GM12872 (cell line): ENCODE measurements at regions not wholly inside any gene's neighbourhood (a gene's known extent, or its start where the extent isn't known, plus 50 kb on each side); places are given as distances from the start of the nearest gene placed in this dataset.
A peak's percentile ranks its signal among the peaks of the same experiment; 100 is the strongest.

Experiments
- TF ChIP-seq, protein P1 (sequence below): IDR thresholded peaks from 3 replicates; pipeline ENCODE4 v1.5.1; 2011; ENCODE audit warnings: low read depth, mild to moderate bottlenecking, low read length, moderate library complexity; ENCODE audit not compliant: insufficient read depth

DNA sequence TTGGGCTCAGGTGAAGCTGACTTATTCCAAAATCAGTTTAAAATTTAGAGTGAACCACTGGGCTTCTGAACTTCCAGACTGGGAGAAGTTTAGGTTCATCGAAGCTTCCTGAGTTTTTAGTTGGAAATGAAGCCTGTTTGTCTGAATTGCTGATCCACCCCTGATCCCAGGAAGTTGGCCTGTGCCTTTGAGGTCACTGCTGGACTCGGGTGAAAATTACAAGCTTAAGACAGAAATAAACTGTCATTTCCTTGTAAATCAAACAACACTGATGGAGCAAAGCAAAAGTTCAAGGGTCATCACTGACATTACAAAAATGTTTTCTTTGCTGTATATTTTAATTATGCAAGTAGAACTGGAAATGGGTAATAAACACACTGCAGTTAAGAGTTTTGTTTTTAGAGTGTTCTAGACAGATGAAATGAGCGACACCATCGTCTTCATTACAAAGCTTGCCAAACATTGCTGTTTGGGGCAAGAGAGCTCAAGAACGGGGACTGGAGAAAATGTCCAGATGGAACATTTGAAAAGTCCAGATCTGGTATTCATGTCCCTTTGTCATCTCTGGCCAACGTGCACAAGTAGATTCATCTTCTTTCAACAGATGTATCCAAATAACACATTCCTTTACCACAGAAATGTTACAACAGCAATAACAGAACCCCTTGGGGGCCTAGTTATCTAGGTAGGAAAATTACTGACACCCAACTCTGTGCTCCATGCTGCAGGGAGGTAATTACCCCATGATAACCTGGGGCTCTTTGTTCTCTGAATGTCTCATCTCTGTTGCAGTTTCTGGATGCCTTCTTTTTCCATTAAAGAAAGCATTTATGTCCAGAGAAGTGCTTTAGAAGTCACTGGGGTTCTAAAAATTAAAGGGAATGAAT lies 142.4 kb upstream of the ERCC6L2 start:
- TF ChIP-seq, protein P1, sequence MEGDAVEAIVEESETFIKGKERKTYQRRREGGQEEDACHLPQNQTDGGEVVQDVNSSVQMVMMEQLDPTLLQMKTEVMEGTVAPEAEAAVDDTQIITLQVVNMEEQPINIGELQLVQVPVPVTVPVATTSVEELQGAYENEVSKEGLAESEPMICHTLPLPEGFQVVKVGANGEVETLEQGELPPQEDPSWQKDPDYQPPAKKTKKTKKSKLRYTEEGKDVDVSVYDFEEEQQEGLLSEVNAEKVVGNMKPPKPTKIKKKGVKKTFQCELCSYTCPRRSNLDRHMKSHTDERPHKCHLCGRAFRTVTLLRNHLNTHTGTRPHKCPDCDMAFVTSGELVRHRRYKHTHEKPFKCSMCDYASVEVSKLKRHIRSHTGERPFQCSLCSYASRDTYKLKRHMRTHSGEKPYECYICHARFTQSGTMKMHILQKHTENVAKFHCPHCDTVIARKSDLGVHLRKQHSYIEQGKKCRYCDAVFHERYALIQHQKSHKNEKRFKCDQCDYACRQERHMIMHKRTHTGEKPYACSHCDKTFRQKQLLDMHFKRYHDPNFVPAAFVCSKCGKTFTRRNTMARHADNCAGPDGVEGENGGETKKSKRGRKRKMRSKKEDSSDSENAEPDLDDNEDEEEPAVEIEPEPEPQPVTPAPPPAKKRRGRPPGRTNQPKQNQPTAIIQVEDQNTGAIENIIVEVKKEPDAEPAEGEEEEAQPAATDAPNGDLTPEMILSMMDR = no peak

- TF ChIP-seq, protein P1 = no peak
Observed at GRCh38 chr9:95731876-95732275, 143.6 kb upstream of the ERCC6L2 start.

DNA sequence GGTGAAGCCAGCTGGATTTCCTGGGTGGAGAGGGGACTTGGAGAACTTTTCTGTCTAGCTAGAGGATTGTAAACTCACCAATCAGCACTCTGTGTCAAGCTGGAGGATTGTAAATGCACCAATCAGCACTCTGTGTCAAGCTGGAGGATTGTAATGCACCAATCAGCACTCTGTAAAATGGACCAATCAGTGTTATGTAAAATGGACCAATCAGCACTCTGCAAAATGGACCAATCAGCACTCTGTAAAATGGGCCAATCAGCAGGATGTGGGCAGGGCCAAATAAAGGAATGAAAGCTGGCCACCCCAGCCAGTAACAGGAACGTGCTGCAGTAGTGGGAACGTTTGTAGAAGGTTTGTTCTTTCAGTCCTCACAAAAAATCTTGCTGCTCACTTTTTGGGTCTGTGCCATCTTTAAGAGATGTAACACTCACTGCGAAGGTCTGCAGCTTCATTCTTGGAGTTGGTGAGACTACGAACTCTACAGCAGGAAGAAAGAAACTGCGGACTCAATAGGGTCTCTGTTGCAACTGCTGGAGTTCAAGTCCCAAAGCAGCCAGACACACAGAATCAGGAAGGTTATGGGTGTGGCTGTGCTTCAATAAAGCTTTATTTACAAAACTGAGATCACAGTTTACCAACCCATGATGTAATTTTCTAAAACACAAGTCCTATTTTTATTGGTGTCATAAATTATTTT lies 145.7 kb upstream of the ERCC6L2 start:
- TF ChIP-seq, protein P1 = no peak

DNA sequence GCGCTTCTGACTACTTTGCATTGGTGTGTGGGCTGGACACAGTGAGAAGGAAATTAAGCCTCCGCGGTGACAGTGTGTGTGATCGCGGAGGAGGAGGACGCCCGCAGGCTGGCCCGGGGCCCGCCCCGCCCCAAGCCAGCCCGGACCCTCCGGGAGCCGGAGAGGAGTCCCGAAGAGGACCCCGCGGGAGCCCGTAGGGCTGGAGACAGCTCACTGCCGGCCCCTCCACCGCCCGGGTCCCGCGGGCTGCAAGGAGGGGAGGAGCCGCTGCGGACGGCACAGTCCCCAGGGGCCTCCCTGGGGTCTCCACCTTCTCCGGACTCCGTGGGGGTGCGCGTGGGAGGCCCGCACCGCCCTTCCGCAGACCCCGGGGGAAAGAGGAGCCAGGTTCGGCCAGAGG lies 146.4 kb upstream of the ERCC6L2 start:
- TF ChIP-seq, protein P1 = no peak

- TF ChIP-seq, protein P1 = no peak
Observed at GRCh38 chr9:95727947-95728520, 147.5 kb upstream of the ERCC6L2 start.

GRCh38 chr9:95726756-95727155 lies 148.7 kb upstream of the ERCC6L2 start:
- TF ChIP-seq, protein P1 = peak; percentile 72

GRCh38 chr9:95725045-95725444 lies 150.4 kb upstream of the ERCC6L2 start:
- TF ChIP-seq, protein P1 = no peak
